ENCODE measurements at regions not wholly inside any gene's neighbourhood (a gene's known extent, or its start where the extent isn't known, plus 50 kb on each side); places are given as distances from the start of the nearest gene placed in this dataset.

- H3K36me3 Mint-ChIP-seq = no peaks in the 10 kb centered on the region
- no peak overlapping the region for H3K4me3 Mint-ChIP-seq
- H3K27me3 Mint-ChIP-seq (ENCODE audit: low read depth in 3 of 3) = no peaks in the 10 kb centered on the region
- DNase-seq = no peak
- no peaks in the 10 kb centered on the region for H3K4me1 Mint-ChIP-seq
- no peak overlapping the region for H3K27ac Mint-ChIP-seq
- H3K9me3 Mint-ChIP-seq = peaks cover 0 to 3% (median 0%) of the 10 kb centered on the region in 6 donors
Observed at GRCh38 chr13:106034201-106034600, 501.3 kb downstream of the EFNB2 start.

- Mint-ChIP-seq H3K36me3 (no peaks in the 10 kb centered on the region), H3K4me3 (no peak overlapping the region)
Observed at GRCh38 chr13:106033659-106034058, 501.8 kb downstream of the EFNB2 start.

GRCh38 chr13:106032441-106032840, 503.0 kb downstream of the EFNB2 start:
- H3K36me3 Mint-ChIP-seq = no peaks in the 10 kb centered on the region
- peaks cover 0 to 8% (median 0%) of the 10 kb centered on the region in 6 donors for H3K9me3 Mint-ChIP-seq
- no peaks in the 10 kb centered on the region for H3K27me3 Mint-ChIP-seq (ENCODE audit: low read depth in 3 of 3)
- no peak for DNase-seq
- H3K4me3 Mint-ChIP-seq = no peak overlapping the region
- H3K27ac Mint-ChIP-seq = no peak overlapping the region
- H3K4me1 Mint-ChIP-seq = no peaks in the 10 kb centered on the region

More at GRCh38 chr13:106033659-106034058, 501.8 kb downstream of the EFNB2 start:
- Mint-ChIP-seq H3K27me3 (ENCODE audit: low read depth in 3 of 3) (no peaks in the 10 kb centered on the region), H3K9me3 (peaks cover 0 to 3% (median under 1%) of the 10 kb centered on the region in 6 donors), H3K4me1 (no peaks in the 10 kb centered on the region), H3K27ac (no peak overlapping the region)
- DNase-seq = no peak

DNA sequence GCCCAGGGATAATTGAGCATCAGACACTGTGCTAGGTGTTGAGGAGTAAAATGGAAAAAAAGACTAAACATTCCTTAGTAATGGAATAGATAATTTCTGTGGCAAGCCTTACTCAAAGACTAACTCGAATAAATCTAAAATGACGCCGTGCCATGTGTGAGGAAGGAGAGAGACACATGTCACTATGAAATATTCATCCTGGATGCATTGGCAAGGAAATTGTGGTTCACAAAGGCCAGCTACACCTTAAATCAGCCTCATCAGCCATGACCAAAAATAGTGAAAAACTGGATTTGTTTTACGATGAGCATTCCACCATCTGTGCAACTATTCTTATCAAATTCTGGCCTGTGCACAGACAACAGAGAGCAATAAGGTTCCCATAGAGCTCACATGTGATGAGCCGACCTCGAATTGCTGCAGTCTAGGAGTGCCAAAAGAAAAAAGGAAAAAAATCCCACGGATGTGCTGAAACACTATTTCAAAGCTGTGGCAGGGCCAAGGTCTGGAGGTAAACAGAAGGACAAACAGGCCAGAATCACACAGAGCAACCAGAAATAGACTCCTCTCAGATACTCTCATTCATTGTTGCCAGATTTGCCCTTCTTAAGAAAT, 505.7 kb downstream of the EFNB2 start:
- Mint-ChIP-seq H3K4me1 (no peaks in the 10 kb centered on the region), H3K27me3 (ENCODE audit: low read depth in 3 of 3) (no peaks in the 10 kb centered on the region), H3K9me3 (peaks cover 0 to 8% (median 0%) of the 10 kb centered on the region in 6 donors), H3K36me3 (no peaks in the 10 kb centered on the region), H3K4me3 (no peak overlapping the region), H3K27ac (no peak overlapping the region)
- DNase-seq = no peak

GRCh38 chr13:106028911-106029310, 506.6 kb downstream of the EFNB2 start:
- DNase-seq = no peak
- Mint-ChIP-seq H3K27ac (no peak overlapping the region), H3K4me1 (no peaks in the 10 kb centered on the region), H3K9me3 (peaks cover 0 to 8% (median 0%) of the 10 kb centered on the region in 6 donors), H3K27me3 (ENCODE audit: low read depth in 3 of 3) (no peaks in the 10 kb centered on the region), H3K4me3 (no peak overlapping the region), H3K36me3 (no peaks in the 10 kb centered on the region)

DNA sequence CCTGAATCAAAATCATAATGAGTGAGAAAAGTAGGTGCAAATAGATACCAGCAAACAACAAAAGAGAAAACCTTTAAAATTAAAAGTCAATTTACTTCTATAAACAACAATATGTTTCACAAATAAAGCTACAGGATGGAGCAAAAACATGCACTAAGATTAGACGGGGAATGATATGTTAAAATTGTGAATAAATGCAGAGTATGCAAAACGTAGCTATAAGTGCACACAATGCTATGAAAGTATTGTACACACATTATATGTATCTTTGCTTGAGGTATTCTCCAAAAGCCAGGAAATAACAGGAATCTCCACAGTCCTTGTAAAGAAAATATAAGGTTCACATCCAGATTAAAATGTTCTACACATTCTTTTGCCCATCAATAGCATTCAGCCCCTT, 523.9 kb downstream of the EFNB2 start:
- Mint-ChIP-seq H3K4me3 (no peak overlapping the region), H3K4me1 (no peaks in the 10 kb centered on the region), H3K27ac (no peak overlapping the region), H3K9me3 (peaks cover 0 to 5% (median 2%) of the 10 kb centered on the region in 6 donors), H3K36me3 (no peaks in the 10 kb centered on the region), H3K27me3 (ENCODE audit: low read depth in 3 of 3) (peaks cover 0 to 2% (median 2%) of the 10 kb centered on the region in 3 donors)
- DNase-seq = no peak

- no peaks in the 10 kb centered on the region for H3K4me1 Mint-ChIP-seq
- peaks cover 0 to 2% (median 2%) of the 10 kb centered on the region in 3 donors for H3K27me3 Mint-ChIP-seq (ENCODE audit: low read depth in 3 of 3)
- no peak overlapping the region for H3K27ac Mint-ChIP-seq
Observed at GRCh38 chr13:106010836-106011235, 524.6 kb downstream of the EFNB2 start.

DNA sequence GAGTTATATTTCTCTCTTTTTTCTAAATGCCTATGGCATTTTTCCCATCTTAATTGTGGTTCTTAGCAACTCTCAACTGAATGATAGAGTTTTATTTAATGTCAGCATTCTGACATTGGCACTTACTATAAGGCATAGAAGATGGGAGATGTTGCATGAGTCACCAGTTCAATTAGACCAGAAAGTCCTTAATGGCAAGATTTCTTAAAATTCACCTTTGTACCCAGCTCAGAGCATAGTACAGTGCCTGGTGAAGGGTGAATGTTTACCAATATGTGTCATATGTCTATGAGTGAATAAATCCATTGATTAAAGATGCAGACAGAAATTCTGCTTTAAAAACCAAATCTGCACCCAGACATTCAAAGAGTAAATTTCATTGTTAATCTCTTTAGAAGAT, 526.9 kb downstream of the EFNB2 start:
- Mint-ChIP-seq H3K4me3 (no peak overlapping the region), H3K9me3 (peaks cover 0 to 12% (median 5%) of the 10 kb centered on the region in 6 donors), H3K27me3 (ENCODE audit: low read depth in 3 of 3) (peaks cover 0 to 2% (median 2%) of the 10 kb centered on the region in 3 donors), H3K27ac (no peak overlapping the region), H3K4me1 (no peaks in the 10 kb centered on the region), H3K36me3 (no peaks in the 10 kb centered on the region)
- DNase-seq = no peak

More at GRCh38 chr13:106010836-106011235, 524.6 kb downstream of the EFNB2 start:
- Mint-ChIP-seq H3K4me3 (no peak overlapping the region), H3K36me3 (no peaks in the 10 kb centered on the region), H3K9me3 (peaks cover 0 to 5% (median 2%) of the 10 kb centered on the region in 6 donors)
- no peak for DNase-seq

DNA sequence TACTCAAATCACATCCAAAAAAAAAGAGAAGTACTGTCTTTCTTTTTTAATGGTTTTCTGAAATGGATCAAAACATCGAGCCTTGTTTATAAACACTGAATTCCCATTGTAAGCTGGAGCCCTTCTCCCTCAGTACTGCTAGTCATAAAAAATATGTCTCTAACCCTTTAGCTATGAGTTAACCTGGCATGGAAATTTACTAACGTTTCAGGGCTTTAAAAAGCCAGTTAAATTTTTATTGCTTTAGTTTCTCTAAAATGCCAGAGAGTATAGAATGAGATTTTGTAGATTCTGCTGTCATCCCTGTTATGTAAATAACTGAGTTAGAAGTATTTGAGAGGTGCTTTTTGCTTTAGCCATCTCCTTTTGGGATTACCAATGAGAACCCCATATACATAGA, 528.3 kb downstream of the EFNB2 start:
- H3K4me3 Mint-ChIP-seq = no peak overlapping the region
- H3K9me3 Mint-ChIP-seq = peaks cover 0 to 12% (median 2%) of the 10 kb centered on the region in 6 donors
- H3K4me1 Mint-ChIP-seq = no peaks in the 10 kb centered on the region
- peaks cover 0 to 2% (median 0%) of the 10 kb centered on the region in 3 donors for H3K27me3 Mint-ChIP-seq (ENCODE audit: low read depth in 3 of 3)
- no peaks in the 10 kb centered on the region for H3K36me3 Mint-ChIP-seq
- H3K27ac Mint-ChIP-seq = no peak overlapping the region
- no peak for DNase-seq

- Mint-ChIP-seq H3K4me1 (no peaks in the 10 kb centered on the region), H3K27me3 (ENCODE audit: low read depth in 3 of 3) (peaks cover 0 to 2% (median 0%) of the 10 kb centered on the region in 3 donors), H3K27ac (no peak overlapping the region), H3K4me3 (no peak overlapping the region), H3K36me3 (no peaks in the 10 kb centered on the region), H3K9me3 (peaks cover 3 to 25% (median 5%) of the 10 kb centered on the region in 6 donors)
- no peak for DNase-seq
Observed at GRCh38 chr13:106003651-106004050, 531.8 kb downstream of the EFNB2 start.

GRCh38 chr13:106001443-106001842, 534.0 kb downstream of the EFNB2 start:
- no peak overlapping the region for H3K4me3 Mint-ChIP-seq
- H3K9me3 Mint-ChIP-seq = peaks cover 5 to 32% (median 7%) of the 10 kb centered on the region in 6 donors
- peaks cover 0 to 2% (median 2%) of the 10 kb centered on the region in 3 donors for H3K27me3 Mint-ChIP-seq (ENCODE audit: low read depth in 3 of 3)
- H3K4me1 Mint-ChIP-seq = no peaks in the 10 kb centered on the region
- DNase-seq = no peak
- H3K36me3 Mint-ChIP-seq = no peaks in the 10 kb centered on the region
- no peak overlapping the region for H3K27ac Mint-ChIP-seq

DNA sequence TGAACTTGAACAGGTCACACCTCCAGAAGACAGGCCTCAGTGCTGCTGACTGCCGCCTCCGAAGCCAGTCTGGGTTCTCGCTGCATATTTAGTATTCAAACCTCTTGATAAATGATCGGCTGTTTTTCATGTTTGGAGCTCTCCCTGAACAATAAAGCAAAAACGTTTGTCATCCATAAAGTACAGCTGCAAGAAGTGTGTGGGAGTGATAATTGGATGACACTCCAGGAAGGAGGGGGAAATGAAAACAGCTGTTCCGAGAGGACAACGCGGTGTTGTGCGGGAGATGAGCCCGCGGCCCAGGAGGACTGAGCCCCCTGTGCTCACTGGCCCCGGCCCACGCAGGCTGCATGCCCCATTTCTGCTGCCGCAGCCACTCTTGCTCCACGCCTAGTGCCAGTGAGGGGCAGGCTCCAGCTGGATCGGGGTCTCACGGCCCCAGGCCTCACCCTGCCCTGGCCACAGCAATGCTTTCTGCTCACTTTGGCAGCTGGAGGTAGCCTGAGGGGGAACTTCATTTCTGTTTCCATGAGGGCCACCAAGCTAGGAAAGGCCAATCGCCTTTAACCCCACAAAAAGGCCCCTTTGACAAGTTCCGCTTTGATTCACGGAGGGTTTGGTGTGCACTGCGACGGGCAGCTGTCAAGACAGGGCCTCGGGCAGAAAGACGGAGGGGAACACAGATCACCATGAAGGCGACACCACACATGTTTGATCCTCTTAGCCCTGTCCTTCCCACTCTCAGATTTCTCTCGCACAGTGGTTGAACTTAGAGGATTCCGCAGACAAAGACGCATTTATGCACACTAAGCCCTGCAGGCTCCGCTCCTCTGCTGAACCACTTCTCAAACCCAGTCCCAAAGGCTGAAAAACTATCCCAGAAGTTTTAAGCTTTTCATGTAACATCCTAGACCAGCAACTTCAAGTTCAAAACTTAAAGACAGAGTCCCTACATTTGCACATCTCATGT, 537.6 kb downstream of the EFNB2 start:
- no peak for DNase-seq
- Mint-ChIP-seq H3K4me3 (no peak overlapping the region), H3K36me3 (no peaks in the 10 kb centered on the region), H3K9me3 (peaks cover 3 to 24% (median 7%) of the 10 kb centered on the region in 6 donors), H3K27ac (no peak overlapping the region), H3K27me3 (ENCODE audit: low read depth in 3 of 3) (peaks cover 0 to 4% (median 2%) of the 10 kb centered on the region in 3 donors), H3K4me1 (no peaks in the 10 kb centered on the region)

- Mint-ChIP-seq H3K27me3 (ENCODE audit: low read depth in 3 of 3) (peaks cover 0 to 4% (median 2%) of the 10 kb centered on the region in 3 donors), H3K4me1 (no peaks in the 10 kb centered on the region), H3K27ac (no peak overlapping the region), H3K4me3 (no peak overlapping the region), H3K36me3 (no peaks in the 10 kb centered on the region), H3K9me3 (peaks cover 3 to 19% (median 6%) of the 10 kb centered on the region in 6 donors)
- DNase-seq = no peak
Observed at GRCh38 chr13:105996391-105997025, 539.0 kb downstream of the EFNB2 start.

GRCh38 chr13:105994340-105994739, 541.1 kb downstream of the EFNB2 start:
- H3K27ac Mint-ChIP-seq = no peak overlapping the region
- no peaks in the 10 kb centered on the region for H3K4me1 Mint-ChIP-seq
- H3K36me3 Mint-ChIP-seq = no peaks in the 10 kb centered on the region
- no peak overlapping the region for H3K4me3 Mint-ChIP-seq
- no peak for DNase-seq
- H3K9me3 Mint-ChIP-seq = peaks cover 3 to 17% (median 6%) of the 10 kb centered on the region in 6 donors
- H3K27me3 Mint-ChIP-seq (ENCODE audit: low read depth in 3 of 3) = peaks cover 0 to 4% (median 2%) of the 10 kb centered on the region in 3 donors
